Hindlimb muscle (tissue), 1 donor: ENCODE measurements at regions not wholly inside any gene's neighbourhood (a gene's known extent, or its start where the extent isn't known, plus 50 kb on each side); places are given as distances from the start of the nearest gene placed in this dataset.
"Not testable (repeated sequence)": the region's sequence is repeated elsewhere in the genome, so short reads cannot be mapped to it uniquely, and the experiment has no call there.

Source experiments
- DNase-seq: peaks from one replicate; pipeline ENCODE4 v3.0.0-alpha.2; 2013

DNA sequence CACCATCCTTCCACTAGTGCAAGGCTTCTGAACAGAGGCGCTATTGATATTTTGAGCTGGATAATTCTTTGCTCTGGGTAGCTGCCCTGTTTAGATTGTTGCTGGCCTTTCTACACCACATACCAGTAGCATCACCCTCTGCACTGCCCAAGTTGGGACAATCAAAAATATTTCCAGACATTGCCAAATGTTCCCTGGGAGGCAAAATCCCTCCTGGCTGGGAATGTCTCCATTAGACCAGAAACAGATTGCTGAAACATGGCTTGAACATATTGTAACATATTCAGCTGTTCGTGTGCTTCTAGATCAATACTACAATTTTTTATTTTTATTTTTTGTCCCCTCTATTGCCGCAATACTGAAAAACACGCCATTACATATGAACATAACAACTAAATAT is 174.6 kb downstream of the ABCA8 start:
- no peak for DNase-seq

DNA sequence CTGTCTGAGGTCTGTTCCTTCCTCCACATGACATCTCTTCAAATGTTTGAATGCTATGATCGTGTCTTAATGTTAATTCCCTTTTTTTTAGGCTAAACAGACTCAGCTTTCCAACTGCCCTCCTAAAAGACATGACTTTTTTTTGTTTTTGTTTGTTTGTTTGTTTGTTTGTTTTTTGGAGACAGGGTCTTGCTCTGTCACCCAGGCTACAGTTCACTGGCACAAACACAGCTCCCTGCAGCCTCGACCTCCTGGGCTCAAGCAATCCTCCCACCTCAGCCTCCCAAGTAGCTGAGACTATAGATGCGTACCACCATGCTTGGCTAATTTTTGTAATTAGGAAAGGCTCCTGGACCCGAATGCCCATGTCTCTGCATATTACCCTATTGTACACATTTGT is 176.5 kb downstream of the ABCA8 start:
- DNase-seq, result no peak

DNA sequence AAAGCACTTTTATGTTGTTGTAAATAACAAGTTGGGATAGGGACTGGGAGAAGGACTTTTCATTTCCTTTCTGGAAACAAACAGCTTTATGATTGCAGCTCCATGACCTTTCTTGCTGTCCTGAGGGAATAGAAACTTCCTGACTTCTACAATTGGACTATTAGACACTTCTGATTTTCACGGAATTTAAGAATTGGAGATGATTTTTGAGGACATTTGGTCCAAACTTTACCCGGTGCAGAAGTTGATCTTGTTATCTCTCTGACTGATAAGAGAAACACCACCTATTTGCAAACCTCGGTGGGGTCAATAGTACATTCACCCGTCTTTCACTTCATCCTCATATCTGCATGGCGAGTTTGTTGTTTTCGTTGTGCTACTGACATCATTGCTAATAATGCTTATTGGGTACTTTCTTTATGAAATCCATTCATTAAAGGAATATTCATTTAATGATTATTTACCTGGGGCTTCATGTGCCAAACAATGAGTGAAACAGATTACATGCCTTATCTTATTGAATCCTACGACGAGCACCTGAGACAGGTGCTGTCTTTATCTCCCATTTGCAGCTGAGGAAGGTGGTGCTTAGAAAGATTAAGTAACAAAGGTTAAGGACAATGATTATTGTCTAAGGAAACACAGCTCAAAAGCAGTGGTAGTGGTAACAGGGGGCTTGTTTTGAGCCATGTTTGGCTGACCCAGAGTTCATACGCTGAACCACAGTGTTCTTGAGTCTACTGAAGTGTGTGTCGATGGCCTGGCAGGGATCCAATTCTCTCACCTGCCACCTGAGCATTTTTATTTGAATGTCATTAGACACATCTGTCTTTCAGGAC is 176.9 kb upstream of the FAM20A start:
- DNase-seq, result no peak

DNA sequence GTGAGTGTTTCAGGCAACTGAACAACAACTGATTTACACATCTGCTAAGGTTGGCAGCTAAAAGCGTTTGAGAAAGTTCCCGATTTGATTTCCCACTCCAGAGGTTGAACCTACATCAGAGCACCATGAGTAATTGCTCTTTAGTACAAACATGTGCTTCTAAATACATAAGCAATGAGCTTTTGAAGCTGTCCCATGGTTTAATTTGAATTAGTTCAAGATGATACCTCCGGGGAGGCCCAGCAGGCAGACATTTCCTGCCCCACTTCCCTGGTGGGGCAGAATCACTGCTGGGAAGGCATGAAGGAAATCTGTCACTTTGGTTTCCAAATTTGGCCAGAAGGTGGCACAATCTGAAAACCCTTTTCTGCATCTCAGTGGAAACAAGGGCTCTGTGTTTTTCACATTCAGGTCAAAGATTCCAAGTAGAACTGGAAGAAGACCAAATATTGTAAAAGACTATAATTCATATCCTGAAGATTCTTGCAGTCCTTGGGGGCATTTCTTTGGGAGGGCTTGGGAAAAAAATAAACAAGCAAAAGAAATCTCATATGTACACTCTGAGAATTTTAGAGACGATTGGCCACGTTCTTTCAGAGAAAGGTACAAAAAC is 176.2 kb upstream of the FAM20A start:
- DNase-seq, result peak; percentile 87

DNA sequence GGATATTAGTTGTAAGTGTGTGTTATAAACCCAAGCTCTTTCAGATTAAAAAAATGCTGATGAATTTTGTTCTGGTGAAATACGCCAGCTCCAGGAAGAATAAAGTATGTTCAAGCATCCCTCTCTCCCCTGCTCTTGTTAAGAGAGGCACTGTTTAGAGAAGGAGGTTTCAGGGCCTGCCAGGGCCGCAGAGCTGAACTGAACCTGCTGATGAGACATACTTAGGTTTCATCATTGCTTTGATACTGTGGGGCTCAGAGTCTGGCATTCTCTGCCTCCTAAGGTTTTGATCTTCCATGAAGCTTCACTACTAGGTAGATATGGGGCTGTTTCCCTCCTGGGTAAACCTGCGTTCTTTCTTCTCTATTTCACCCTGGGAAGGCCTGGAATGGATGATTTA is 175.3 kb upstream of the FAM20A start:
- DNase-seq, result no peak

- no peak for DNase-seq
These were observed 174.8 kb upstream of the FAM20A start for GRCh38 chr17:68775969-68776368.

DNA sequence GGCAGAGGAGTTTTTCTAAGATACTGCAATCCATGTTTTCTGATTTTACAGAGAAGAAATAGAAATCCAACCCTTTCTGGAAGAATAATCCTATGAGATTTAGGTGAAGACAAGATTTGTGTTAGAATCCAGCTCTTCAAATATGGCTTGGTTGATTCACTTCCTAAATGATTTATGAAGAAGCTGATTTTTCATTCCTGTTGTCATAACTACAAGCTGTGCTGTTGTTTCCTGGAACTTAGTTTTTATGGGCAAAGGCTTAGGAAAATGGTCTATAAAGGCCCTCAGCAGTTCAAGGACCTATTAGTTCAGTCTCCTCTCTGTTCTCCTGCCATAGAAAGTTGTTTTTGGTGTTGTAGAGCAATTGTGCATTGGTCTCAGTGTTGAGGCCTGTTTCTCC is 174.2 kb upstream of the FAM20A start:
- peak; percentile 78 for DNase-seq

DNA sequence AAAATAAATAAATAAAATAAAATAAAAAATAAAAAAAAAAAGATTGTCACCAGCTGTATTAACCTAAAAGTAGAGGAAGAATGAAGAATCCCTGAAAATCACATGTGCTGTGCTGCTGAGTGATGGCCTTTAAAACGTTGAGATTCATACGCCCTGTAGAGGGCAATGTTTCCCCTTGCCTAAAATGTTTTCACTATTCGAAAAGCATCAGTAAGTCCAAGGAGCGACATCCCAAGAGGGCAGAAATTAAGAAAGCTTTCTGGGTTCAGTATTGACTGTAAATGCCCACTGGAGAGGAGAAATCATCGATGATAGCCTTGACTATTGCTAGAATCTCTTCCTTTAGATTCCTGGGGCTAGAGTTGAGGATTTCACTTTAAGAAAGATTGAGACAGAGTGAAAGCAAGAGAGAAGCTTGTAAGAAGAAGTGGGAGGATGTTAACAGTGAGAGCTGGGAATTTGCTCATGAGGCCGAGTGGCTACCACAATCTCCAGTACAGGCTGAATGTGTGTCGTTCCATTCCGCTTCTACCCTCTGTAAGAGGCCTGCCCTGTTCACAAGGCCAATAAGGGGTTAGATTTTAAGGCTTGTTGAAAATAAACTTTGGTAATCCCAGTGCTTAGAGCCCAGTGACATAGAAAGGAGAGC is 170.8 kb upstream of the FAM20A start:
- peak; percentile 80 for DNase-seq

GRCh38 chr17:68768804-68769203 is 167.6 kb upstream of the FAM20A start:
- no peak for DNase-seq

DNA sequence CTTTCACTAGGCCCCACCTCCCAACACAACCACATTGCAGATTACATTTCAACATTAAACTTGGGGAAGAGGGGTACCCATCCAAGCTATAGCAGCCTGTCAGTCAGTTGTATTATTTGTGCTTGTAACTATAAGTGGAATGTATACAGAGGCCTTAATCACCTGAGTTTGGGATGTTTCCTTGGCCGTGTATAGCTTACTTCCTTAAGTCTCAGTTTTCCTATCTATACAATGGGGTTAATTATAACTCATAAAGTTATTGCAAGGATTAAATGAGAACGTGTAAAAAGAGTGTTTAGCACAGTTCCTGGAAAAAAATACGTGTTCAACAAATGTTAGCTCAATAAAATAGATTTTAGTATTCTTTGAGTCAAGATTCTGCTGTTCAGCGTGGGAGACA is 165.5 kb upstream of the FAM20A start:
- no peak for DNase-seq

GRCh38 chr17:68763562-68763961 is 162.4 kb upstream of the FAM20A start:
- DNase-seq, result no peak

GRCh38 chr17:68762911-68763310 is 161.7 kb upstream of the FAM20A start:
- no peak for DNase-seq

DNA sequence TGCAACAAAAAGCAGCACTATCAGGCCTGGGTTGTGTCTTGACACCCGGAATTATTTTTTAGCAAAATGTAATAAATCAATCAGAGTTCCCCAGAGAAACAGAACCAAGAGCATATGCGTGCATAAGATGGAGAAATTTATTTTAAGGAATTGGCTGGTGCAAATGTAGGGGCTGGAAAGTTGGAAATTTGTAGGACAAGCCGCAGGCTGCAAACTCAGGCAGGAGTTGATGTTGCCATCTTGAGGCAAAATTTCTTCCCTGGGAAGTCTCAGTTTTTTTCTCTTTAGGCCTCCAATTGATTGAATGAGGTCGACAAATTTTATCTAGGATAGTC is 158.9 kb upstream of the FAM20A start:
- no peak for DNase-seq

DNA sequence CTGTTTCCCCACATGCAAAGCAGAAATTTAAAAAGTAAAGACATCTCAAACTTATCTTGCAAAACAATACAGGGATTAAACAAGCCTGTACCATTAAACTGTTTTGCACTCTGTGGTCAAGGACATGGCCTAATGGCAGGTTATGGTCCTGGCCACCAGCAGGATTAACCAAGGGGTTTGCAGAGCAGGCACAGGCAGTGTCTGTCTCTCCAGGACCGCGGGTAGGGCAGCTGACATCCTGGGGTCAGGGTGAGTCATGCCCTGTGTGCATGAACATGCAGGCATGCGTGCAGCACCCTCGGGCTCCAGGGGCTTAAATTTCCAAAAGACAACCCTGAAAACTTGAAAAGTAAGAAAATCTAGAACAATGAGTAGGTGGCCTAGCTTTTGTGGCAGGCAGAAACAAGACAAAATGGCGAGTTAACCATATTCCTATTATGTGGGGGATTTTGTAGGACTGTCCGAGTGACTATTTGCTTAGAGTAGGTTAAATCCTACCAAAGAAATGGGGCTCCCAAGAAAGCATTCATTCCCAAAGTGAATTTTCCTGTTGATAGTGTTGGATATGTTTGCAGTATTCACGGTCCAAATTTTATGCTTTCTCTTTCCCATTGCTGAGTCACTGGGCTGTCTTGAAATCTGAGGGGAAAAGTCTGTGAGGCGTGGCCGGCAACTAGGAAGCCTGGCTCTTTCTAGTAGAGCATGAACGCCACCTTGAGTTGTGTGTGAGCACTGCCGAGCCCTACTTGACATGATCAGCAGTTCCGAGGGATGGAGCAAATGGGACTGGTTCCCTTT is 158.4 kb upstream of the FAM20A start:
- peak; percentile 92 for DNase-seq

GRCh38 chr17:68759002-68759342 is 157.8 kb upstream of the FAM20A start:
- no peak for DNase-seq

DNA sequence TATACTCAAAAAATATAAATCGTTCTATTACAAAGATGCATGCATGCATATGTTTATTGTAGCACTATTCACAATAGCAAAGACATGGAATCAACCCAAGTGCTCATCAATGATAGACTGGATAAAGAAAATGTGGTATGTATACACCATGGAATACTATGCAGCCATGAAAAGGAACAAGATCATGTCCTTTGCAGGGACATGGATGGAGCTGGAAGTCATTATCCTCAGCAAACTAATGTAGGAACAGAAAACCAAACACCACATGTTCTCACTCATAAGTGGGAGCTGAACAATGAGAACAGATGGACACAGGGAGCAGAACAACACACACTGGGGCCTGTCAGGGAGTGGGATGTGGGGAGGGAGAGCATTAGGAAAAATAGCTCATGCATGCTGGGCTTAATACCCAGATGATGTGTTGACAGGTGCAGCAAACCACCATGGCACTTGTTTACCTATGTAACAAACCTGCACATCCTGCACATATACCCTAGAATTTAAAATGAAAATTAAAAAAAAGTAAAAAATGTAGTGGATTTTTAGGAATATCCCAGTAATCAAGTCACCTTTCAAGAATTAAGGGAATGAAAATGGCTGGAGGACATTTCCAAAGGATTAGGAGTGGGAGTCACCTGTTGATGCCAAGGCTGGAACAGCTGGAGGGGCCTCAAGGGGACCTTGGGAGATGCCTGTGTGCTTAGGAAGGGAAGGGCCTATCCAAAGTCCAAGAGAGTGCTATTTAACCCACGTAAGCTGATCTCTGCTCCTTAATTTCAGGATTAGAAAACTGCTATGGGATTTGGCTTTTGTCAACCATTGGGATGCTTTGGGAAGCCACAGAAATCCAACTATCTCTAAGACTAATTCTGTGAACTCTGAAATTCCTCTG is 156.9 kb upstream of the FAM20A start:
- not testable (repeated sequence) for DNase-seq

DNA sequence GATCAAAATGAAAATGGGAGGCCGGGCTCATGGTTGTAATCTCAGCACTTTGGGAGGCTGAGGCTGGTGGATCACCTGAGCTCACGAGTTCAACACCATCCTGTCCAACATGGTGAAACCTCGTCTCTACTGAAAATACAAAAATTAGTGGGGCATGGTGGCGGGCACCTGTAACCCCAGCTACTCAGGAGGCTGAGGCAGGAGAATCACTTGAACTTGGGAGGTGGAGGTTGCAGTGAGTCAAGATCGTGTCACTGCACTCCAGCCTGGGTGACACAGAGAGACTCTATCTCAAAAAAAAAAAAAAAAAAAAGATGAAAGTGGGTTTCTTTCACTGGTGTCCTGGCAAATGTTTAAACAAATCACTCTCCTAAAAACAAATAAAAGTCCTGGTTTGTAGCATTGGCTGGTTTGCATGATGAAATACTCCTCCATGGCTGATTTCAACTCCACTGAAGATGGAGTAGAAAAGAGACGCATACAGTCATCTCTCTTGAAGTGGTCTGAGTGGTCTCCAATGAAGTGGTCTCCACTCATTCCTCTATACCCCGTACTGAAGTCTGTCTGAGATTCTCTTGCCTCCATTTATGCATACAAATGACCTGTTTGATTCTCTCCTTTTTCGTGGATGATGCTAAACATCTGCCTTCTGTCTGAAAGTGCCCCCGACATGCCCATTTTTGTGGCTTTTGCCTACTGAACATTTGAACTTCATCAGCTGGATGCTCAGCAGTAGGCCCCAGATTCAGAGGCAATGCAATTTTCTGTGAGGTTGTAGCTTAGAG is 153.0 kb upstream of the FAM20A start:
- DNase-seq, result no peak

- DNase-seq, result no peak
These were observed 149.0 kb upstream of the FAM20A start for GRCh38 chr17:68750208-68750562.

- DNase-seq, result no peak
These were observed 148.4 kb upstream of the FAM20A start for GRCh38 chr17:68749349-68750207.

DNA sequence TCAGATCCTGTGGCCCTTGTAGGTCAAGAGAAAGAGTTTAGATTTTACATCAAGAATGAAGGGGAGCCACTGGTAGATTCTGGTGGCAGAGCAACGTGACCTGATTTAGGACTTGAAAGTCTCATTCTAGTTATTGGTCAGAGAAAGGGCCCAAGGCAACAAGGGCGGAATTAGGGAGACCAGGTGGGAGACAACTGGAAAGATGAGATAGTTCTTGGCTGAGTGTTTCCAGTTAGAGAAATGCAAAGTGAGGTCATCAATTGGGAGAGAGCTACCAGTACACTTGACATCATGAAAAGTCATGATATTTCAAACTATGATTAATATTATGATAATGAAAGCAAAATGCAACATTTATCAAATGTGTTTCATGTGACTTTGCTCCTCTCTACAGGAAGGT is 147.2 kb upstream of the FAM20A start:
- no peak for DNase-seq
